ENCODE measurements at regions not wholly inside any gene's neighbourhood (a gene's known extent, or its start where the extent isn't known, plus 50 kb on each side); places are given as distances from the start of the nearest gene placed in this dataset.
A peak's percentile ranks its signal among the peaks of the same experiment; 100 is the strongest.
"Not testable (repeated sequence)": the region's sequence is repeated elsewhere in the genome, so short reads cannot be mapped to it uniquely, and the experiment has no call there.

DNA sequence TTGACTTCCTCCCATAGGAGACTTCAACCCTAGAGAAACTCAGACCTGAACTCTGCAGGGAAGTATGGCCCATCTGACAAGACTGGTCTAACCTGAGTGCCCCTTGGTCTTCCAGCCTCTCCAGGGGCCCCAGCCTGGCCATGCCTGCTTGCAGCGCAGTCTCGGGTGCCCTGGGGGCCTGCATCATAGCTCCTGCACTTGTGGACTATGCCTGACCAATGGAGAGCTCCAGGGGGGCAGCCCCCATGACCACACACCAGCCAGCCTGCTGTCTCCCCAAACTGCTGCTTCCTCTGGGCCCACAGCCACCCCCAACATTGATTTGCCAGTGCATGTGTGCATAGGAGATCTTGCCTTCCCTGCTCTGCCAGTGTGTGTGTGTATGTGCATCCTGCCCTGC lies 608.6 kb upstream of the MARCKS start:
- Mint-ChIP-seq H3K27ac (ENCODE audit: unreplicated experiment) (no peak overlapping the region), H3K9me3 (ENCODE audit: unreplicated experiment) (peaks cover 5% of the 10 kb centered on the region)
- H3K36me3 ChIP-seq (ENCODE audit: insufficient read depth, low read length) = no peaks in the 10 kb centered on the region

GRCh38 chr6:113254194-113254593 lies 603.0 kb upstream of the MARCKS start:
- not testable (repeated sequence) for H3K27me3 ChIP-seq (ENCODE audit: insufficient read depth, low read length); H3K27ac ChIP-seq (ENCODE audit: low read depth, low read length); H3K36me3 ChIP-seq (ENCODE audit: insufficient read depth, low read length); H3K9me3 Mint-ChIP-seq (ENCODE audit: unreplicated experiment); H3K4me2 ChIP-seq (ENCODE audit: low read length); H3K4me3 Mint-ChIP-seq (ENCODE audit: unreplicated experiment); H3K79me2 ChIP-seq (ENCODE audit: insufficient read depth, low read length); H2AFZ ChIP-seq (ENCODE audit: low read depth, low read length); H3K4me1 ChIP-seq (ENCODE audit: insufficient read depth, low read length); H3K4me1 Mint-ChIP-seq (ENCODE audit: low read depth, unreplicated experiment); H3K9ac ChIP-seq (ENCODE audit: low read length); H3K27ac Mint-ChIP-seq (ENCODE audit: unreplicated experiment); H3K4me3 ChIP-seq (ENCODE audit: insufficient read depth, low read depth, low read length); DNase-seq (ENCODE audit: low read depth); H4K20me1 ChIP-seq (ENCODE audit: insufficient read depth, low read length); H3K36me3 Mint-ChIP-seq (ENCODE audit: low read depth, unreplicated experiment); H3K27me3 Mint-ChIP-seq (ENCODE audit: low read depth, unreplicated experiment); H3K9me3 ChIP-seq (ENCODE audit: insufficient read depth, low read depth, low read length)
- FAIRE-seq = peak; percentile 69

More for the DNA sequence above, 608.6 kb upstream of the MARCKS start:
- Histone ChIP-seq H3K27ac (ENCODE audit: low read depth, low read length) (no peak overlapping the region), H4K20me1 (ENCODE audit: insufficient read depth, low read length) (no peaks in the 10 kb centered on the region), H3K27me3 (ENCODE audit: insufficient read depth, low read length) (no peaks in the 10 kb centered on the region), H3K9ac (ENCODE audit: low read length) (no peak overlapping the region), H3K4me3 (ENCODE audit: insufficient read depth, low read depth, low read length) (no peak overlapping the region), H2AFZ (ENCODE audit: low read depth, low read length) (no peak overlapping the region), H3K79me2 (ENCODE audit: insufficient read depth, low read length) (no peaks in the 10 kb centered on the region), H3K4me2 (ENCODE audit: low read length) (no peak overlapping the region), H3K9me3 (ENCODE audit: insufficient read depth, low read depth, low read length) (no peaks in the 10 kb centered on the region), H3K4me1 (ENCODE audit: insufficient read depth, low read length) (no peaks in the 10 kb centered on the region)
- Mint-ChIP-seq H3K4me3 (ENCODE audit: unreplicated experiment) (no peak overlapping the region), H3K27me3 (ENCODE audit: low read depth, unreplicated experiment) (no peaks in the 10 kb centered on the region), H3K4me1 (ENCODE audit: low read depth, unreplicated experiment) (no peaks in the 10 kb centered on the region), H3K36me3 (ENCODE audit: low read depth, unreplicated experiment) (no peaks in the 10 kb centered on the region)
- no peak for FAIRE-seq
- DNase-seq (ENCODE audit: low read depth) = no peak
- TF ChIP-seq CTCF (IDR thresholded peaks at IDR 0.05; ENCODE audit: insufficient read depth, low read depth, low read length) (no peak), EZH2 (IDR thresholded peaks at IDR 0.05; ENCODE audit: insufficient read depth, low read length) (no peak)

- H3K36me3 ChIP-seq (ENCODE audit: insufficient read depth, low read length) = no peaks in the 10 kb centered on the region
- H3K27ac Mint-ChIP-seq (ENCODE audit: unreplicated experiment) = no peak overlapping the region
- no peaks in the 10 kb centered on the region for H3K36me3 Mint-ChIP-seq (ENCODE audit: low read depth, unreplicated experiment)
- no peaks in the 10 kb centered on the region for H3K4me1 ChIP-seq (ENCODE audit: insufficient read depth, low read length)
- H3K4me2 ChIP-seq (ENCODE audit: low read length) = no peak overlapping the region
- no peaks in the 10 kb centered on the region for H3K9me3 ChIP-seq (ENCODE audit: insufficient read depth, low read depth, low read length)
- no peak overlapping the region for H3K4me3 Mint-ChIP-seq (ENCODE audit: unreplicated experiment)
- DNase-seq (ENCODE audit: low read depth) = no peak
- no peak overlapping the region for H3K9ac ChIP-seq (ENCODE audit: low read length)
- H3K4me3 ChIP-seq (ENCODE audit: insufficient read depth, low read depth, low read length) = no peak overlapping the region
- H3K79me2 ChIP-seq (ENCODE audit: insufficient read depth, low read length) = no peaks in the 10 kb centered on the region
- H3K27ac ChIP-seq (ENCODE audit: low read depth, low read length) = no peak overlapping the region
- H2AFZ ChIP-seq (ENCODE audit: low read depth, low read length) = no peak overlapping the region
- H4K20me1 ChIP-seq (ENCODE audit: insufficient read depth, low read length) = no peaks in the 10 kb centered on the region
- FAIRE-seq = no peak
- H3K27me3 Mint-ChIP-seq (ENCODE audit: low read depth, unreplicated experiment) = no peaks in the 10 kb centered on the region
- peaks cover 15% of the 10 kb centered on the region for H3K9me3 Mint-ChIP-seq (ENCODE audit: unreplicated experiment)
- TF ChIP-seq CTCF (IDR thresholded peaks at IDR 0.05; ENCODE audit: insufficient read depth, low read depth, low read length) = no peak
- TF ChIP-seq EZH2 (IDR thresholded peaks at IDR 0.05; ENCODE audit: insufficient read depth, low read length) = no peak
- no peaks in the 10 kb centered on the region for H3K4me1 Mint-ChIP-seq (ENCODE audit: low read depth, unreplicated experiment)
- no peaks in the 10 kb centered on the region for H3K27me3 ChIP-seq (ENCODE audit: insufficient read depth, low read length)
Measured at GRCh38 chr6:113258771-113259170, 598.4 kb upstream of the MARCKS start.
